ENCODE measurements at regions not wholly inside any gene's neighbourhood (a gene's known extent, or its start where the extent isn't known, plus 50 kb on each side); places are given as distances from the start of the nearest gene placed in this dataset.

DNA sequence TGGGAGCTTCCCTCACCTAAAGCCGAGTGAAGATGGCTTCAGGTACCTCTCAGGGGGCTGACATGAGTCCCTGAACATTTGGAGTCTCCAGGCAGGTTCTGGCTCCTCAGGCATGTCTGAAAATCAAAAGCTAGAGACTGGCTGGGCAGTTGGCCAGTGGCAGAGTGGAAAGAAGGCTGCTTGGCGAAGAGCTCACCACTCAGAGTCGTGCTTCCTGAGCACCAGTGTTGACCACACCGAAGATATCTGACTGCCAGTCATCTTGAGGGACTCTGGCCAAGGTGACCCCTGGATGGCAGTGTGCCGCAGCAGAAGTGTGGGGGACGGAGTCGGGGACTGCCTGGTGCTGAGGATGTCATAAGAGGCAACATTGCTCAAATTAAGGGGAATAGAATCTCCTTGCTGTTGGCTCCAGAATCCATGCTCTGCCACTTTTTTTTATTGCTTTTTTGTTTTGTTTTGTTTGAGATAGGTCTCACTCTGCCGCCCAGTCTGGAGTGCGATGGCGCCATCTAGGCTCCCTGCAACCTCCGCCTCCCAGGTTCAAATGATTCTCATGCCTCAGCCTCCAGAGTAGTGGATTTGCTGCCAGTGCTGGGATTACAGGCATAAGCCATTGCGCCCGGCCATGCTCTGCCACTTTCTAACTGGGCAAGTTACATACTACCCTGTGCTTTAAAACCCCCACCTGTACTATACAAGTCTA is 172.5 kb upstream of the GATB start:
- Mint-ChIP-seq H3K27ac (no peak overlapping the region), H3K36me3 (ENCODE audit: low read depth) (no peaks in the 10 kb centered on the region), H3K4me3 (no peak overlapping the region), H3K9me3 (no peaks in the 10 kb centered on the region), H3K4me1 (no peaks in the 10 kb centered on the region), H3K27me3 (ENCODE audit: low read depth) (peaks cover 18% of the 10 kb centered on the region)
- TF ChIP-seq, protein P1, sequence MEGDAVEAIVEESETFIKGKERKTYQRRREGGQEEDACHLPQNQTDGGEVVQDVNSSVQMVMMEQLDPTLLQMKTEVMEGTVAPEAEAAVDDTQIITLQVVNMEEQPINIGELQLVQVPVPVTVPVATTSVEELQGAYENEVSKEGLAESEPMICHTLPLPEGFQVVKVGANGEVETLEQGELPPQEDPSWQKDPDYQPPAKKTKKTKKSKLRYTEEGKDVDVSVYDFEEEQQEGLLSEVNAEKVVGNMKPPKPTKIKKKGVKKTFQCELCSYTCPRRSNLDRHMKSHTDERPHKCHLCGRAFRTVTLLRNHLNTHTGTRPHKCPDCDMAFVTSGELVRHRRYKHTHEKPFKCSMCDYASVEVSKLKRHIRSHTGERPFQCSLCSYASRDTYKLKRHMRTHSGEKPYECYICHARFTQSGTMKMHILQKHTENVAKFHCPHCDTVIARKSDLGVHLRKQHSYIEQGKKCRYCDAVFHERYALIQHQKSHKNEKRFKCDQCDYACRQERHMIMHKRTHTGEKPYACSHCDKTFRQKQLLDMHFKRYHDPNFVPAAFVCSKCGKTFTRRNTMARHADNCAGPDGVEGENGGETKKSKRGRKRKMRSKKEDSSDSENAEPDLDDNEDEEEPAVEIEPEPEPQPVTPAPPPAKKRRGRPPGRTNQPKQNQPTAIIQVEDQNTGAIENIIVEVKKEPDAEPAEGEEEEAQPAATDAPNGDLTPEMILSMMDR (IDR thresholded peaks at IDR 0.05; ENCODE audit: unreplicated experiment in 3 of 3), result no peak

DNA sequence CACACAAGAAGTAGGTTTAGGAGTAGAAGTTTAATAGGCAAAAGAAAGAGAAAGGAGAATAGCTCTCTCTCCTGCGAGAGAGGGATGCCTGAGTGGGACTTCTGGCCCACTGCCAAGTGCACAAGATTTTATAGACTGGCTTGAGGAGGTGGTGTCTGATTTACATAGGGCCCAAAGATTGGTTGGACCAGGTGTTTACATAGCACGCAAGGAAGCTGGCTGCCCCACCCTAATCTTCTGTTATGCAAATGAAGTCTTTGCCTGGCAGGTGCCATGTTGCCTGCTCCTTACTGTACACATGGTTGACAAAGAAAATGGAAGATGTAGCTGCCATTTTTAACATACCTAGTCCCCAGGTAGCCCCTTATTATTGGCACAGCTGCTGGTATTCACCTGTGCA is 170.8 kb upstream of the GATB start:
- Mint-ChIP-seq H3K27ac (no peak overlapping the region), H3K4me3 (no peak overlapping the region), H3K9me3 (no peaks in the 10 kb centered on the region), H3K27me3 (ENCODE audit: low read depth) (peaks cover 19% of the 10 kb centered on the region), H3K36me3 (ENCODE audit: low read depth) (no peaks in the 10 kb centered on the region), H3K4me1 (no peaks in the 10 kb centered on the region)
- TF ChIP-seq, protein P1 (IDR thresholded peaks at IDR 0.05; ENCODE audit: unreplicated experiment in 3 of 3), result no peak

DNA sequence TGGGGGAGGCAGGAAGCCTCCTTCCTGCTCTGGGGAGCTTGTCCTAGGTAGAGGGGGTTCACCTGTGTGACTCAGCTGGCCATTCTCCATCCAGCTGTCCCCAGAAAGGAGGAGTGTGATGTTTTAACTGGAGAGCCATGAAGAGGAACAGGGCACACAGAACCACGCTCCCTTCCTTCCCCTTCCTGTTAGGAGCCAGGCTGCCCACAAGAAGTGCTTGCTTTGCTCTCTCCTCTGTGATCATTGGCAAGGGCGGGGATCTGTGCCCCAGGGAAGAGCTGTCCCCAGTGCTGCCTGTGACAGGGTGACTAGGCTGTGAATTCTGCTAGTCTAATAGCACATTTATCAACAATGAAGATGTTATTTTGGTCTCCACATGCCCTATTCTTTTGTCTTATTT is 169.6 kb upstream of the GATB start:
- TF ChIP-seq, protein P1 (IDR thresholded peaks at IDR 0.05; ENCODE audit: unreplicated experiment in 3 of 3), result no peak
- H3K4me3 Mint-ChIP-seq, result no peak overlapping the region
- no peaks in the 10 kb centered on the region for H3K4me1 Mint-ChIP-seq
- H3K36me3 Mint-ChIP-seq (ENCODE audit: low read depth), result no peaks in the 10 kb centered on the region
- H3K9me3 Mint-ChIP-seq, result no peaks in the 10 kb centered on the region
- no peak overlapping the region for H3K27ac Mint-ChIP-seq
- H3K27me3 Mint-ChIP-seq (ENCODE audit: low read depth), result peaks cover 22% of the 10 kb centered on the region

DNA sequence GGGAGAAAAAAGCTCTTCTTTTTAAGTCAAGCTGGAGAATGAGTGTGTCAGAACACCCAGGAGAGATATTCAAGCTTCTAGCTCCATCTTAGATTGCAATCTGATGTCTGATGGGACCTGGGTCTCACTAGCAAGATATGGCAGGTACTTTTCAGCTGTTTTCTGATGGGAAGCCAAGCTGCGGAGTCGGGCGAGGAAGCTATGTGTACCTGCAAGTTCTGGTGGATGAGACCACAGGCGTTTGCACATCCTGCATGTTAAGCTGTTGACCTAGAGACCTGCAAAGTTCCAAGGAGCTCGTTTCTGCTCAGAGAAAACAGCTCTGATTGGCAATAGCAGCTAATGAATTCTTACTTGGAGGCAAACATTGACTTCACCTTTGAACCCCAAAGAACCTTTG is 167.3 kb upstream of the GATB start:
- Mint-ChIP-seq H3K36me3 (ENCODE audit: low read depth) (no peaks in the 10 kb centered on the region), H3K9me3 (no peaks in the 10 kb centered on the region), H3K27ac (no peak overlapping the region), H3K4me3 (no peak overlapping the region), H3K27me3 (ENCODE audit: low read depth) (peaks cover 22% of the 10 kb centered on the region), H3K4me1 (no peaks in the 10 kb centered on the region)
- TF ChIP-seq, protein P1 (IDR thresholded peaks at IDR 0.05; ENCODE audit: unreplicated experiment in 3 of 3), result no peak

DNA sequence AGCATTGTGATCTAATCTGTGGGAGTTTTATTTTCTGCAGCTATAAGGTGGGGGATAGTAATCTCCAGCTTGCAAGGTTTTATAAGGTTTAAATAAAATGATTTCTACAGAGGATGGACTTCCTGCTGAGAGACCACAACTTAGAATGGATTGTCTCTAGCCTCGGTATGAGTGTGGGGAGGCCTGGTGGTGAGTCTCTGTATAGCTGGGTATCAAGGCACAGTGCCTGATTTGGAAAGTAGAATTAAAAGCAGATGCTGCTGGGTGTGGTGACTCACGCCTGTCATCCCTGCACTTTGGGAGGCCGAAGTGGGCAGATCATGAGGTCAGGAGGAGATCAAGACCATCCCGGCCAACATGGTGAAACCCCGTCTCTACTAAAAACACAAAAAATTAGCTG is 162.0 kb upstream of the GATB start:
- H3K4me3 Mint-ChIP-seq, result no peak overlapping the region
- H3K4me1 Mint-ChIP-seq, result no peaks in the 10 kb centered on the region
- TF ChIP-seq, protein P1 (IDR thresholded peaks at IDR 0.05; ENCODE audit: unreplicated experiment in 3 of 3), result no peak
- no peaks in the 10 kb centered on the region for H3K9me3 Mint-ChIP-seq
- no peak overlapping the region for H3K27ac Mint-ChIP-seq
- no peaks in the 10 kb centered on the region for H3K36me3 Mint-ChIP-seq (ENCODE audit: low read depth)
- H3K27me3 Mint-ChIP-seq (ENCODE audit: low read depth), result peaks cover 10% of the 10 kb centered on the region

DNA sequence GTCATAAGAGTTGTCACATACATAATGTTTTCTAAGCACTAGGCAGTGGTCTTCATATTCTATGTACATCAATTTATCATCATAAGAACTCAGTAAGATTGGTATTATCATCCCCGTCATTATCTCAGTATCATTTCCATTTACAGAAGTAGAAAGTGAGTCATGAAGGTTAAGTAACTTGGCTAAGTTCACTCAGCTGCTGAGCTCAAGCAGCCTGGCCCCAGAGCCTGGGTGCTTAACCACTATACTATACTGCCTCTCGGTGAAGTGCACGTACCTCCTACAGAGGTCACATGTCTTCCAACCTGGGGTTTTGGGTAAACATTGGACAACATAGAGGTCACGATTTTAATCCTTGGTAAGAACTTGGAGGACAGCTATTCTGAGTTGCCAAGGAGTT is 161.5 kb upstream of the GATB start:
- Mint-ChIP-seq H3K27me3 (ENCODE audit: low read depth) (peaks cover 10% of the 10 kb centered on the region), H3K4me1 (no peaks in the 10 kb centered on the region), H3K36me3 (ENCODE audit: low read depth) (no peaks in the 10 kb centered on the region), H3K4me3 (no peak overlapping the region), H3K9me3 (no peaks in the 10 kb centered on the region), H3K27ac (no peak overlapping the region)
- TF ChIP-seq, protein P1 (IDR thresholded peaks at IDR 0.05; ENCODE audit: unreplicated experiment in 3 of 3), result no peak

Measured in nephron (organoid).